K562 (cell line): ENCODE measurements at regions not wholly inside any gene's neighbourhood (a gene's known extent, or its start where the extent isn't known, plus 50 kb on each side); places are given as distances from the start of the nearest gene placed in this dataset.

Experiments used
- ATAC-seq: fragments of 200-7000 bp; cut with Tn5 transposase; 3 replicates; pipeline ENCODE4 v1.9.1; 2020; ENCODE audit warnings: moderate library complexity
- BruUV-seq: library from RNA; stranded (reverse); fragments of 400-500 nt; replicated peaks from 2 replicates; lab custom pipeline; 2021; lab: Mats Ljungman, UMichigan
- CTCF ChIA-PET: fragments of 300-600 bp; formaldehyde crosslinking; extraction: SDS; loops from one replicate; lab custom pipeline; 2021; ENCODE audit warnings: low intra/inter-chr PET ratio; lab: Yijun Ruan, JAX
- POLR2A ChIA-PET: fragments of 300-600, 350-650 bp; sonication (Branson Sonifier 250); formaldehyde crosslinking; extraction: SDS; loops from one replicate; lab custom pipeline; 2021; ENCODE audit warnings: antibody characterized with exemption, inconsistent platforms; lab: Yijun Ruan, JAX
- DNase-seq, 4 experiments: peaks; one replicate each; pipeline versions ENCODE4 v3.0.0 to v3.0.0-alpha.2; 2011 to 2018; ENCODE audit warnings: low spot score in 3 of 4, mixed read lengths in 3 of 4; ENCODE audit errors: extremely low read depth in 1 of 4
- FAIRE-seq: peaks from 2 replicates; lab custom pipeline; 2011; peaks lifted over from hg19 to GRCh38; lab: Jason Lieb, UNC
- H2AFZ ChIP-seq: 2 replicates; pipeline ENCODE4 v1.6.0; 2011; ENCODE audit warnings: low read depth, low read length, control low read depth, inconsistent platforms
- H3K27ac ChIP-seq: fragments of 200-600 bp; 3 replicates; pipeline ENCODE4 v1.8.0; 2011; ENCODE audit warnings: low read depth, mild to moderate bottlenecking, control low read depth, inconsistent platforms, low read length, moderate library complexity, mixed read lengths; ENCODE audit errors: extremely low read depth
- H3K27me3 ChIP-seq, 2 experiments: fragments of 300-600 bp in 1 of 2; 2 replicates in 1 of 2; 3 replicates in 1 of 2; pipeline versions ENCODE4 v1.6.0 to v1.8.0; 2011; ENCODE audit warnings: inconsistent platforms in 2 of 2, low read length in 2 of 2, mild to moderate bottlenecking in 1 of 2, mixed read lengths in 1 of 2, moderate library complexity in 1 of 2; ENCODE audit not compliant: control insufficient read depth in 2 of 2, insufficient read depth in 2 of 2
- H3K36me3 ChIP-seq: fragments of 300-600 bp; 3 replicates; pipeline ENCODE4 v1.8.0; 2011; ENCODE audit warnings: mild to moderate bottlenecking, low read length, inconsistent platforms; ENCODE audit not compliant: control insufficient read depth, insufficient read depth
- H3K4me1 ChIP-seq, 2 experiments: fragments of 200-600 bp in 1 of 2; replicated peaks in 1 of 2; 2 replicates in 1 of 2; 3 replicates in 1 of 2; pipeline versions ENCODE4 v1.5.1 to v1.8.0; 2011; ENCODE audit warnings: inconsistent platforms in 2 of 2, low read length in 2 of 2, mild to moderate bottlenecking in 1 of 2, mixed read lengths in 1 of 2, moderate library complexity in 1 of 2; ENCODE audit not compliant: control insufficient read depth in 2 of 2, insufficient read depth in 2 of 2
- H3K4me2 ChIP-seq: 2 replicates; pipeline ENCODE4 v1.6.1; 2011; ENCODE audit warnings: low read length, control low read depth, inconsistent platforms, mixed read lengths; ENCODE audit not compliant: insufficient read depth
- H3K4me3 ChIP-seq: fragments of 200-600 bp; sonication (generic), shearing (Covaris generic); 2 replicates; pipeline ENCODE4 v1.5.1; 2016; ENCODE audit warnings: control low read depth, inconsistent platforms
- H3K79me2 ChIP-seq: fragments of 200-600 bp; 3 replicates; pipeline ENCODE4 v1.8.0; 2011; ENCODE audit warnings: low read length, inconsistent platforms; ENCODE audit not compliant: control insufficient read depth, insufficient read depth
- H3K9ac ChIP-seq, 2 experiments: 2 replicates each; pipeline versions ENCODE4 v1.6.0 to v1.6.1; 2011; ENCODE audit warnings: low read depth in 2 of 2, low read length in 2 of 2, control low read depth in 1 of 2, inconsistent platforms in 1 of 2, mild to moderate bottlenecking in 1 of 2, mixed read lengths in 1 of 2; ENCODE audit not compliant: insufficient read depth in 1 of 2
- H3K9me1 ChIP-seq: one replicate; pipeline ENCODE4 v1.6.0; 2011; ENCODE audit warnings: inconsistent platforms, mild to moderate bottlenecking, low read length, moderate library complexity; ENCODE audit not compliant: control insufficient read depth, insufficient read depth
- H3K9me3 ChIP-seq: replicated peaks from 2 replicates; pipeline ENCODE4 v1.5.1; 2011; ENCODE audit warnings: low read depth, low read length, inconsistent platforms; ENCODE audit not compliant: control insufficient read depth, insufficient read depth
- H4K20me1 ChIP-seq: replicated peaks from 2 replicates; pipeline ENCODE4 v1.6.1; 2011; ENCODE audit warnings: low read length, inconsistent platforms, mixed read lengths; ENCODE audit not compliant: control insufficient read depth, insufficient read depth
- DEAF1 ChIP-seq: fragments of 450-650 bp; formaldehyde crosslinking; IDR thresholded peaks from 2 replicates; pipeline ENCODE4 v1.4.0; 2020; ENCODE audit warnings: mild to moderate bottlenecking, moderate library complexity
- HDAC2 ChIP-seq: fragments of 450-650 bp; IDR thresholded peaks from 2 replicates; pipeline ENCODE4 v1.6.1; 2016; ENCODE audit warnings: mild to moderate bottlenecking
- LCOR ChIP-seq: sonication (generic); formaldehyde crosslinking; IDR thresholded peaks from 2 replicates; pipeline ENCODE4 v1.8.0; 2022; ENCODE audit warnings: mild to moderate bottlenecking, missing genetic modification reagents
- MCM7 ChIP-seq, 2 experiments: fragments of 450-650 bp; IDR thresholded peaks; 2 replicates each; pipeline ENCODE4 v1.6.1; 2016 to 2018
- NFIC ChIP-seq: fragments of 450-650 bp; IDR thresholded peaks from 2 replicates; pipeline ENCODE4 v1.6.1; 2017; ENCODE audit warnings: mild to moderate bottlenecking, inconsistent platforms
- RAD21 ChIP-seq, 2 experiments: fragments of 250-450 bp in 1 of 2; fragments of 450-650 bp in 1 of 2; sonication (Bioruptor Pico) in 1 of 2; formaldehyde crosslinking in 1 of 2; IDR thresholded peaks in 1 of 2; conservative IDR thresholded peaks in 1 of 2; 2 replicates each; pipeline versions ENCODE4 v1.4.0 to v1.8.0; 2020 to 2022; ENCODE audit warnings: mild to moderate bottlenecking in 2 of 2, moderate library complexity in 1 of 2
- SMC3 ChIP-seq: conservative IDR thresholded peaks from 2 replicates; pipeline ENCODE4 v1.6.1; 2011; ENCODE audit warnings: low read depth, low read length, improper control_type of control experiment; ENCODE audit not compliant: insufficient read depth
- ZNF785 ChIP-seq: fragments of 250-450 bp; sonication (Bioruptor Pico); IDR thresholded peaks from 2 replicates; pipeline ENCODE4 v1.4.0; 2020; ENCODE audit warnings: mild to moderate bottlenecking
- WGBS: fragments of 100-300 bp; shearing (Covaris generic); methylation state at CpG from one replicate; pipeline ENCODE4 v1.1.6; 2016; ENCODE audit warnings: low coverage, mixed read lengths; ENCODE audit not compliant: insufficient coverage; ENCODE audit errors: missing lambda C conversion rate; 5-methylcytosine and 5-hydroxymethylcytosine counted together
- in situ Hi-C: fragments of 300-500 bp; cut with MboI; formaldehyde crosslinking; loops from 4 replicates; pipeline ENCODE4 v1.15.0; 2018; ENCODE audit warnings: inconsistent platforms, mixed read lengths
- intact Hi-C: fragments of 100-400 bp; cut with micrococcal nuclease; formaldehyde crosslinking; loops from 2 replicates; pipeline ENCODE4 v1.14.2; 2022

- H3K9me3 ChIP-seq: no peaks in the 10 kb centered on the region
- H3K27me3 ChIP-seq: no peaks in the 10 kb centered on the region
- ChIA-PET CTCF (interaction anchor here (0.6 kb wide), 1 partner anchor 179 kb away, joined by 6 read pairs; no protein-coding TSS in a partner anchor), POLR2A (interaction anchor here (1.0 kb wide), 1 partner anchor 14 kb away, joined by 3 read pairs; no protein-coding TSS in a partner anchor)
- no peak overlapping the region for H3K4me3 ChIP-seq
- no peaks in the 10 kb centered on the region for H4K20me1 ChIP-seq
- no TSS peak for BruUV-seq
- H2AFZ ChIP-seq: no peak overlapping the region
- TF ChIP-seq MCM7 (IDR thresholded peaks at IDR 0.05) (no peak), NFIC (peak; percentile 41; the same call in 1 of the 2 replicates)
- H3K27ac ChIP-seq: no peak overlapping the region
- ATAC-seq (no peak), FAIRE-seq (no peak), DNase-seq (no peak)
- H3K4me2 ChIP-seq: no peak overlapping the region
- no peaks in the 10 kb centered on the region for H3K79me2 ChIP-seq
- H3K9ac ChIP-seq: no peak overlapping the region
- H3K4me1 ChIP-seq: no peaks in the 10 kb centered on the region
- WGBS: 9% methylated on average over 1 of the region's 1 CpG
- H3K9me1 ChIP-seq: no peaks in the 10 kb centered on the region
- in situ Hi-C loops: loop anchor here (5.0 kb wide), 1 partner anchor 36 kb away; no protein-coding TSS in a partner anchor
- no peaks in the 10 kb centered on the region for H3K36me3 ChIP-seq
- intact Hi-C loops: loop anchor here (5.0 to 10.0 kb wide), 3 partner anchors 389 to 806 kb away; partner anchors contain the start of gene THSD7A
These were observed 52.8 kb upstream of the VWDE start for GRCh38 chr7:12456506-12456905.

GRCh38 chr7:12458520-12459131 is 55.0 kb upstream of the VWDE start:
- Histone ChIP-seq H3K79me2 (no peaks in the 10 kb centered on the region), H3K9me3 (no peaks in the 10 kb centered on the region), H3K4me2 (no peak overlapping the region), H2AFZ (0 out of 2 replicates have a peak overlapping the region, but pooled peaks have one; percentile 21), H3K36me3 (no peaks in the 10 kb centered on the region), H4K20me1 (no peaks in the 10 kb centered on the region), H3K27me3 (no peaks in the 10 kb centered on the region), H3K4me3 (no peak overlapping the region), H3K4me1 (no peaks in the 10 kb centered on the region), H3K9ac (no peak overlapping the region), H3K27ac (no peak overlapping the region), H3K9me1 (no peaks in the 10 kb centered on the region)
- intact Hi-C loops: loop anchor here (1.0 to 10.0 kb wide), 5 partner anchors 32 to 804 kb away; partner anchors contain the start of gene THSD7A
- POLR2A ChIA-PET: interaction anchor here (0.9 to 1.3 kb wide), 7 partner anchors 8 to 55 kb away, joined by 3 to 10 read pairs (median 4); partner anchors contain the start of gene VWDE
- WGBS: 15% methylated on average over 4 of the region's 4 CpGs
- FAIRE-seq (peak; percentile 76), ATAC-seq (peak; percentile 99), DNase-seq (peak; percentile 40 to 71 (median 56))
- no TSS peak for BruUV-seq
- in situ Hi-C loops: loop anchor here (5.0 kb wide), 1 partner anchor 34 kb away; no protein-coding TSS in a partner anchor
- CTCF ChIA-PET: interaction anchor here (0.8 to 3.0 kb wide), 4 partner anchors 32 to 165 kb away, joined by 4 to 33 read pairs (median 6); no protein-coding TSS in a partner anchor
- peak; percentile 38; the same call in 1 of the 2 replicates for TF ChIP-seq SMC3
- TF ChIP-seq LCOR (CRISPR knock-in tag): peak; percentile 57; the same call in 1 of the 2 replicates
- no peak for TF ChIP-seq HDAC2
- TF ChIP-seq RAD21 (CRISPR knock-in tag; conservative IDR thresholded peaks at IDR 0.05 in 1 of 2, IDR thresholded peaks at IDR 0.05 in 1 of 2): peak; percentile 79 to 93
- TF ChIP-seq DEAF1: peak; percentile 79
- TF ChIP-seq ZNF785 (CRISPR knock-in tag): no peak
